IPS-20b (cell line): ENCODE measurements at regions not wholly inside any gene's neighbourhood (a gene's known extent, or its start where the extent isn't known, plus 50 kb on each side); places are given as distances from the start of the nearest gene placed in this dataset.

ENCODE experiments used
- H3K27ac ChIP-seq: one replicate; pipeline ENCODE4 v1.5.1; 2013; ENCODE audit warnings: low read length
- H3K27me3 ChIP-seq: 2 replicates; pipeline ENCODE4 v1.6.1; 2013; ENCODE audit warnings: mild to moderate bottlenecking, low read length, inconsistent platforms; ENCODE audit not compliant: insufficient read depth
- H3K36me3 ChIP-seq: 2 replicates; pipeline ENCODE4 v1.6.1; 2013; ENCODE audit warnings: low read depth, mild to moderate bottlenecking, inconsistent platforms, low read length, moderate library complexity; ENCODE audit not compliant: insufficient read depth
- H3K4me1 ChIP-seq: 2 replicates; pipeline ENCODE4 v1.6.1; 2013; ENCODE audit warnings: mild to moderate bottlenecking, control low read depth, inconsistent platforms, low read length, moderate library complexity; ENCODE audit not compliant: insufficient read depth
- H3K4me3 ChIP-seq: 2 replicates; pipeline ENCODE4 v1.5.1; 2013; ENCODE audit warnings: mild to moderate bottlenecking, low read length, inconsistent platforms
- H3K9ac ChIP-seq: 2 replicates; pipeline ENCODE4 v1.6.1; 2013; ENCODE audit warnings: low read depth, mild to moderate bottlenecking, inconsistent platforms, low read length, moderate library complexity
- H3K9me3 ChIP-seq: 2 replicates; pipeline ENCODE4 v1.6.1; 2013; ENCODE audit warnings: mild to moderate bottlenecking, low read depth, low read length, inconsistent platforms; ENCODE audit not compliant: insufficient read depth

DNA sequence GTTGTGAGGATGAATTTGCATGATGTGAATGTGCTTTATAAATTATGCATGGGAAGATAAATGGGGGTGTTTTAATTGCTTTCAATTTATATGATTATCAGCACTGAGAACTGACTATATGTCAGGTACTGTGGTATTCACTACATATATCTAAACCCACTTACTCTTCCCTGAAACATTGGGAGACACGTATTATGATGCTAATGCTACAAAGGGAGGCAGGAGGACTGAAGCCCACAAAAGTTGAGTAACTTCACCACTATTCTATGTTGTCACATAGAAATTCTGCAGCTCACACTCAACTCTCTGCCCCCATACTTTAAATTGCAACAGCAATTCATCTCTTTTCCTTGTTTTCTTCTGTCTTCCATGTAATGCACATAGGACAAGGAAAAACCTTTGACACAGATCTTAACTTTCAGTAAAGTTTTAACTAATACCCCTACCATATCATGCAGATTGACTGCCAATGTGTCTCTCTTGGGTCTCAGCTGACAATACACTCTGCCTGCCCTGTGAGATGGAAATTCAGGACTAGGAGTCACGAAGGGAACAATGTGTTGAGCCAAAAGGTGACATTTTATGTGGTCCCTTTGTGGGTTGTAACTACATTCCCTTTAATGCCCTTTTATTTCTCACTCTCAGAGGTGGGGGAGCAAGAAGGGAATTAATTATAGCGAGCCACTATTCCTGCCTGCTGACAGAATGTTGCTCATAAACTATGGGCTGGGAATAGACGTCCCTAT is 691.0 kb upstream of the SORCS1 start:
- Histone ChIP-seq H3K27me3 (no peaks in the 10 kb centered on the region), H3K4me1 (peaks cover 2% of the 10 kb centered on the region; the same call in 1 of the 2 replicates), H3K27ac (no peak overlapping the region), H3K36me3 (no peaks in the 10 kb centered on the region), H3K4me3 (no peak overlapping the region), H3K9me3 (no peaks in the 10 kb centered on the region), H3K9ac (no peak overlapping the region)

DNA sequence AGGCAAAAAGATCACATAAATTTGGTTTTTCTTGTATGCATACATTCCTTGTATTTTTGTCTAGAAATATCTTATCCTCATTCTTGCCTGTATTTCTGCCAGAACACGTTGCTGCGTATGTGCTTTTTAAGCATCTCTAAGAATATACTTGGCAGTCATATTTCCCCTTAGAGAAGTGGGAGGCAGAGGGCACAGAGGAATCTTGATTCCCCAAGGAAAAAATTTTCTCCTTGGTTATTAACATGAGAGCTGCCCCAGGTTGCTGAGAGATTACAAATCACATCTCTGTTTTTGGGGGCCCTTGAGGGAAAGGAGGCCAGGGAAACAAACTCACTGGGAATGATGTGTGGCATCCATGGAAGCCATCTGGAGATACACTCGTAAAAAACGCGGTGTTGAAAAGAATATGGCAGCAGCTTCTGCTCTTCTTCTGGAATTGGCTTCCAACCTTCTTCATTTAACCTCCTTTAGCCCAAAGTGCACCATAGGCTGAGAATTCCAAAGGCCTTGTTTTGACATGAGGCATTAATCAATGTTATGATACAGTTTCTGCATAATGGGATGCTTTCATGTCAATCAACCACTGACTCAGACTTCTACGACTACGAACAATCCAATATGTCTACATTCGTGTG is 684.3 kb upstream of the SORCS1 start:
- H3K4me3 ChIP-seq: no peak overlapping the region
- H3K27me3 ChIP-seq: no peaks in the 10 kb centered on the region
- H3K9me3 ChIP-seq: no peaks in the 10 kb centered on the region
- H3K9ac ChIP-seq: no peak overlapping the region
- H3K36me3 ChIP-seq: no peaks in the 10 kb centered on the region
- no peaks in the 10 kb centered on the region for H3K4me1 ChIP-seq
- H3K27ac ChIP-seq: no peak overlapping the region

DNA sequence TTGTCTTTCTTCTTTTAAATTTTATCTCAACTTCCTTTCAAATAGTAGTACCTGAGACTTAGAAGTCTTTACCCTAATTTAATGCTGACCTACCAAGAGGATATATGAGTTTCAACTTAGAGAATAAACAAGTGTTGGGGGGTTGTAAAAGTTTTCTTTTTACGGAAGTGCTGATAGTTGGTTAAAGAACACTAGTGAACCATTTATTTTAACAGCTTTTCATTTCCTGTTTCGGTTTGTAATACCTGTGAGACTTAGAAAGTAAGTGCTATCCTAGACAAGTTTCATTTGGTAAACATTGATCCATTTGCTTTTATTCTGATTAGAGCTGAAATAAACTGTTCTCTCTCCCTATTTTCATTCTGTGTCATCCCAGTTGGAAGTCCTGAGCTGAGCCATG is 683.1 kb upstream of the SORCS1 start:
- Histone ChIP-seq H3K27me3 (no peaks in the 10 kb centered on the region), H3K9ac (no peak overlapping the region), H3K4me1 (no peaks in the 10 kb centered on the region), H3K27ac (no peak overlapping the region), H3K9me3 (no peaks in the 10 kb centered on the region), H3K36me3 (no peaks in the 10 kb centered on the region), H3K4me3 (no peak overlapping the region)

DNA sequence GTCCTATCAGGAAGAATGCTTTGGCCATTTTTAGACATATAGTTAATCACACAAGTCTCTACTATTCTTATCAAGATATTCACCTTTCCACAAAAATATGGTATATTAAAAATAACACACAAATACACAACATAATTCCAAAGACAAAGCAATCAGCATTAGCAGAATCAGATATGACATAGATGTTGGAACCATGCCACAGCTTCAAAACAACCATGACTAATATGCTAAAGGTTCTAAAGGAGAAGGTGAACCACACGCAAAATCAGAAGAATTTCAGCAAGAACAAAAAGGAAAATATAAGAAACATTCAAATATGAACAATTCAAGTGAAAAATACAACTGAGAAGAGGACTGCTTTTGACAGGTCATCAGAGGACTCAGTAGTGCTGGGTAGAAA is 670.2 kb upstream of the SORCS1 start:
- Histone ChIP-seq H3K27me3 (no peaks in the 10 kb centered on the region), H3K4me1 (no peaks in the 10 kb centered on the region), H3K36me3 (no peaks in the 10 kb centered on the region), H3K9me3 (peaks cover 5% of the 10 kb centered on the region; the same call in 1 of the 2 replicates), H3K27ac (no peak overlapping the region), H3K4me3 (no peak overlapping the region), H3K9ac (no peak overlapping the region)

DNA sequence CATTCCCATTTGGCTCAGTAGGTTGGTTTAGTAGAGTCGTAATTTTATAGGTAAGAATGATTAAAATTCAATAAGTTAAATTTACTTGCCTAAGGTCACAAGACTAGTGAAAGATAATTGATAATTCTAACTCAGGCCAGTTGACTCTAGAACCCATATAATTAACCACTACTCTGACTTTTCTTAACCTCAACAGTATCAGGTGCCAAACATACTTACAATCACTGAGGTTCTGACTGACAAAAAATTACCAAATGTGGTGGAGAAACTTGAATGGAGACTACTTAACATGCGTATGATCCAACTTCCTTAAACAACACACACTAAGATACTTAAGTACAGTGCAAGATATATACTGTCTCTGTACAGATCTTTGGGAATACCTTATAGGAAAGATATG is 667.3 kb upstream of the SORCS1 start:
- H3K27me3 ChIP-seq: no peaks in the 10 kb centered on the region
- no peak overlapping the region for H3K27ac ChIP-seq
- H3K4me1 ChIP-seq: no peaks in the 10 kb centered on the region
- H3K4me3 ChIP-seq: no peak overlapping the region
- H3K9ac ChIP-seq: no peak overlapping the region
- no peaks in the 10 kb centered on the region for H3K36me3 ChIP-seq
- H3K9me3 ChIP-seq: peaks cover 5% of the 10 kb centered on the region; the same call in 1 of the 2 replicates

DNA sequence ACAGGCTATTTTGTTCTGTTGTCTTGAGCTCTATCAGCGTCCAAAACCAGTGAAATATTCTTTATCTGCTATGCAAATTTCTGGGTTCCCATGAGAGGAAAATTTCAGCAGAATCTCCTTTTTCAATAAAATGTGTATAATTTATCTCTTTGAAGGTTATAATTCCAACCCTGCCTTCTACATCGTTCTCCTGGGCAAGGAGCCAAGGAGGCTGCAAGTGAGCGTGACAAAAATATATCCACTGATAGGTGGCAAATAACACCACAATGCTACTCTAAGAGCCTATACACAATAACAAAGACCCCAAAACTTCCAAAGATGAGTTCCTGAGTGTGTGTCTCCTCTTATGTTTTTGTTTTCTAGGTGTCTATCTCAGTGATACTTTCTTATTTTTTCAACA is 664.7 kb upstream of the SORCS1 start:
- Histone ChIP-seq H3K36me3 (no peaks in the 10 kb centered on the region), H3K4me1 (no peaks in the 10 kb centered on the region), H3K4me3 (no peak overlapping the region), H3K9me3 (no peaks in the 10 kb centered on the region), H3K9ac (no peak overlapping the region), H3K27ac (no peak overlapping the region), H3K27me3 (no peaks in the 10 kb centered on the region)

DNA sequence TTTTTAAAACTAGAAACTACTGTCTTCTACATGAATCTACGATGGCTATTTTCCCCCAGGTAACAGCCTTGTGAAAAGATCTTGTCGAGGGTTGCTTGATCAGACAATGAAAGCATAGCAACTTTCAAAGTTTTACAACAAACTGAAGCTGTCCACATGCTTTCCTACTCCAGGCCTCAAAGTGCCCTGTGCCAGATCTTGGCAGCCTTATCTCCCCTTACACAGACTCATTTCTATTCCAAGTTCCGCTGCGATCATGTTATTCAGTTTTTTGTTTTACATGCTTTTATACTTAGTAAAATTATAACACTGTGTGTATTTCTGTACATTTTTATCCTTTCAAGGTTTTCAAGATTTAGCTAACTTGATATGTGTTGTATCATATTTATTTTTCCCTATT is 661.7 kb upstream of the SORCS1 start:
- no peak overlapping the region for H3K9ac ChIP-seq
- H3K27ac ChIP-seq: no peak overlapping the region
- H3K27me3 ChIP-seq: no peaks in the 10 kb centered on the region
- no peak overlapping the region for H3K4me3 ChIP-seq
- H3K9me3 ChIP-seq: no peaks in the 10 kb centered on the region
- peaks cover 3% of the 10 kb centered on the region; the same call in 1 of the 2 replicates for H3K4me1 ChIP-seq
- H3K36me3 ChIP-seq: no peaks in the 10 kb centered on the region

DNA sequence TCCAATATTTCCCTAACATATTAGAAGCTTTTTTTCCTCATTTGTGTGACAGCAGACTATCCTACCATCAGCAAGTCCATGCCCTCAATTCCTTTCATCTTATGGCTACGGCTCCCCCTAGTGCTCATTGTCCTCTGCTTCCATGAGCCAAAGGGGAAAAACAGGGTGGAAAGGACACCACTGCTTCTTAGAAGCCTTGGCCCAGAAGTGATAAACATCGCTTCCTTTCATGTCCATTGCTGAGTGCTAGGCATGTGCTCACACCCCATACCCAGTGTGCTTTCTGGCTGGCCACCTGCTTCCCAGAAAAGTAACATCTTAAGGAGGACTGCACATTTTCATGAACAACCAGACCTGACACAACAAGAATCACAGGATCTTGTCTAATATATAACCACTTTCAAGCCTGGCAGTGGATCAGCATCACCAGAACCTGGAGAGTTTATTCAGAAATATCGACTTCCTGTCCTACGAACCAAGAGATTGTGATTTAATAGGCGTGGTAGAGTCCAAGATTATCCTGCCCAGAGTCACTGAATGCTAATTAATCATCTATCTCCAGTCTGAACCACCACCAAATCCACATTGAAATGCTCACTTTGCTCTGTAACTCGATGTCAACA is 650.5 kb upstream of the SORCS1 start:
- no peaks in the 10 kb centered on the region for H3K9me3 ChIP-seq
- no peaks in the 10 kb centered on the region for H3K36me3 ChIP-seq
- H3K4me1 ChIP-seq: no peaks in the 10 kb centered on the region
- H3K27me3 ChIP-seq: no peaks in the 10 kb centered on the region
- H3K9ac ChIP-seq: no peak overlapping the region
- no peak overlapping the region for H3K27ac ChIP-seq
- H3K4me3 ChIP-seq: no peak overlapping the region

DNA sequence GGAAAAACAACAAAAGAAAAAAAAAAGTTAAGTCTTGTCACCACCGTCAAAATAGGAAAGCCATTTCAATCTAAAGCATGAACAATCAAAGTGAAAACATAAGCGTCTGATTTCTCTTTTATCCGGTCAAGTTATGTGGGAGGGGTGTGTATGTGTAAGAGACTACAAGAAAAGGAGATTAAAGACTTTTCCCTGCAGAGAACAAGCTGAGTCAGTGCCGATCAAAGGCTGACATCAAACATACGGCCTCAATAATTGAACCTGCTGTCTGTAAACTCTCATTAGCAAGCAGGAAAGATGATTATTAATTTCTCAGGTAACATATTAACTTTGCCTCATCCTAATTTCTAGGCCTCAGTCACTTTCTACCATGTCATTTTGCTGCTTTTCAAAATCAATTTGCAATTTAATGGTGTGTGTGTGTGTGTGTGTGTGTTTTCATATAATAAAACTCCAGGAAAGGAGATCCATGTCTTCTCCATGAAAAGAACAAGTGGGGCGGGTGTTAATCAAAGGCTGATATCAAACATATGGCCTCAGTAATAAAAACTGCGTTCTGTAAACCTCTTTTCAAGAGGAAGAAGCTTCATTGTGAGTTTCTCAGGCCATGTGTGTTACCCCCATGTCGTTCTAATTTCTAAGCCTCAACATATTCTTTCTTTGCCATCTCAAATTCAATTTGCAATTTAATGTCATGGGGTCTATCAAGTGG is 649.1 kb upstream of the SORCS1 start:
- Histone ChIP-seq H3K27ac (no peak overlapping the region), H3K4me3 (no peak overlapping the region), H3K36me3 (no peaks in the 10 kb centered on the region), H3K27me3 (no peaks in the 10 kb centered on the region), H3K9me3 (no peaks in the 10 kb centered on the region), H3K4me1 (0 out of 2 replicates have a peak, but pooled peaks cover 3% of the 10 kb centered on the region), H3K9ac (no peak overlapping the region)

DNA sequence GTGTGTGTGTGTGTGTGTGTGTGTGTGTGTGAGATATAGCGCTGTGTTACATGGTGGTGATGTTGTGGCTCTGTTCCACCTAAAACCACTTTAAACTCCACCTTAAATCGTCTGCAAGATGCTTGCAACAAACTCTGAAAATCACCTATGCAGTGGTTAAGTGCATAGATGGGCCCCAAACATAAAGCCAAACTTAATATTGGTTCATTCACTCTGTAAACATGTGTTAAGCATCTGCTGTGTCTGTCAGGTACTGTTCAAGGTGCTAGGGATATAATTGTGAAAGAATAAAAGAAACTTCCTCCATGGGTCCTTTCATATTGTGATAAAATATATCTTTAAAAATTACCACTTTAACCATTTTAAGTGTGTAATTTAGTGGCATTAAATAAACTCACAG is 645.4 kb upstream of the SORCS1 start:
- no peaks in the 10 kb centered on the region for H3K9me3 ChIP-seq
- H3K27ac ChIP-seq: no peak overlapping the region
- no peaks in the 10 kb centered on the region for H3K36me3 ChIP-seq
- H3K27me3 ChIP-seq: no peaks in the 10 kb centered on the region
- H3K9ac ChIP-seq: no peak overlapping the region
- H3K4me3 ChIP-seq: no peak overlapping the region
- 0 out of 2 replicates have a peak, but pooled peaks cover 3% of the 10 kb centered on the region for H3K4me1 ChIP-seq

DNA sequence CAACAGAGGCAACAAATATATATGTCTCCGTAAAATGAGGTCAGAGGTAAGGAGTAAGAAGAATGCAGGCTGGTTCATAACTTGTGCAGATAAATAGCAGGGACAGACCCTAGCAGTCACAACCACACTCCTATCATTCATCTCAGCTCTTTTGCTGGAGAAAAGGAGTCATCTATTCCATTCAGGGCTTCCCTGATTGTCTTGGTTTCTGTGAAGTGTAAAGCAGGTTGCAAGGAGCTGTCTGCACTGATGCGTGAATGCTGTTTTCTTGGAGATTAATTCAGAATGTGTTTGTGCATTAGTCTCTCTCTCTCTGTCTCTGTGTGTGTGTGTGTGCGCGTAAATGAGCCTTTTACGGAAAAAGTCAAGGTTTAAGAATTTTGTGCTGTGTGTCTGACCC is 643.3 kb upstream of the SORCS1 start:
- H3K4me1 ChIP-seq: 0 out of 2 replicates have a peak, but pooled peaks cover 3% of the 10 kb centered on the region
- no peaks in the 10 kb centered on the region for H3K36me3 ChIP-seq
- no peaks in the 10 kb centered on the region for H3K27me3 ChIP-seq
- no peaks in the 10 kb centered on the region for H3K9me3 ChIP-seq
- H3K27ac ChIP-seq: no peak overlapping the region
- H3K9ac ChIP-seq: no peak overlapping the region
- H3K4me3 ChIP-seq: no peak overlapping the region
